Adrenal gland (tissue), 9 donors: ENCODE measurements at regions not wholly inside any gene's neighbourhood (a gene's known extent, or its start where the extent isn't known, plus 50 kb on each side); places are given as distances from the start of the nearest gene placed in this dataset.
A peak's percentile ranks its signal among the peaks of the same experiment; 100 is the strongest.

ENCODE experiments used
- DNase-seq, 7 donors: peaks; one replicate each; pipeline ENCODE4 v3.0.0-alpha.2; 2019 to 2020
- H3K27ac ChIP-seq, 5 donors: fragments of 200-600 bp; sonication (generic) in 4 of 5; 1 replicate in 3 of 5; 2 replicates in 2 of 5; pipeline versions ENCODE4 v1.5.1 to v1.8.0; 2016 to 2020; ENCODE audit warnings: mild to moderate bottlenecking in 1 of 5
- H3K27me3 ChIP-seq: fragments of 200-600 bp; 2 replicates; pipeline ENCODE4 v1.8.0; 2021
- H3K36me3 ChIP-seq, 2 donors: fragments of 200-600 bp; replicated peaks in 1 of 2; 1 replicate in 1 of 2; 2 replicates in 1 of 2; pipeline versions ENCODE4 v1.5.1 to v1.8.0; 2018 to 2022
- H3K4me1 ChIP-seq, 2 donors: fragments of 200-600 bp; replicated peaks in 1 of 2; 1 replicate in 1 of 2; 2 replicates in 1 of 2; pipeline versions ENCODE4 v1.5.1 to v1.8.0; 2018 to 2021
- H3K4me3 ChIP-seq, 4 donors: fragments of 200-600 bp; sonication (generic) in 3 of 4; one replicate each; pipeline ENCODE4 v1.5.1; 2016 to 2018
- H3K9me3 ChIP-seq, 3 donors: fragments of 200-600 bp; sonication (generic) in 1 of 3; replicated peaks in 1 of 3; 1 replicate in 2 of 3; 2 replicates in 1 of 3; pipeline versions ENCODE4 v1.5.1 to v1.8.0; 2016 to 2021
- POLR2A ChIP-seq, 2 donors: fragments of 450-650 bp; IDR thresholded peaks; one replicate each; pipeline ENCODE4 v1.6.1; 2017; ENCODE audit warnings: antibody characterized with exemption in 2 of 2, mild to moderate bottlenecking in 2 of 2, moderate library complexity in 1 of 2
- WGBS, 4 donors: extraction: QIAGEN DNeasy Blood & Tissue Kit in 2 of 4; methylation state at CpG; one replicate each; pipeline versions ENCODE4 v1.1.5 to v1.1.7; 2013 to 2017; 5-methylcytosine and 5-hydroxymethylcytosine counted together
- intact Hi-C, 2 donors: fragments of 100-400 bp; cut with DNase I; formaldehyde crosslinking; loops; one replicate each; pipeline versions ENCODE4 v1.14.1 to v1.15.0; 2022 to 2023
- TF ChIP-seq, protein P1 (sequence below), 6 experiments: fragments of 450-650 bp in 4 of 6; fragments of 200-600 bp in 2 of 6; sonication (generic) in 1 of 6; IDR thresholded peaks; 1 replicate in 5 of 6; 2 replicates in 1 of 6; pipeline versions ENCODE4 v1.5.1 to v1.8.0; 2016 to 2021; ENCODE audit warnings: antibody characterized with exemption in 6 of 6, mild to moderate bottlenecking in 2 of 6, moderate library complexity in 1 of 6
- donor health status: healthy with polysubstance abuse.
- donor health status: Bipolar disorder and iron deficiency.
- donor health status: DM: yes; HTN: yes; CAD: no.
- donor health status: DM: no; HTN: no; CAD: no.
- donor health status: DM: no; HTN: no; CAD: no.

- Histone ChIP-seq H3K9me3 (no peaks in the 10 kb centered on the region), H3K27ac (no peak overlapping the region), H3K36me3 (no peaks in the 10 kb centered on the region), H3K4me3 (no peak overlapping the region), H3K4me1 (peaks cover 0 to 19% of the 10 kb centered on the region in 2 donors), H3K27me3 (peaks cover 5% of the 10 kb centered on the region)
- TF ChIP-seq, protein P1, sequence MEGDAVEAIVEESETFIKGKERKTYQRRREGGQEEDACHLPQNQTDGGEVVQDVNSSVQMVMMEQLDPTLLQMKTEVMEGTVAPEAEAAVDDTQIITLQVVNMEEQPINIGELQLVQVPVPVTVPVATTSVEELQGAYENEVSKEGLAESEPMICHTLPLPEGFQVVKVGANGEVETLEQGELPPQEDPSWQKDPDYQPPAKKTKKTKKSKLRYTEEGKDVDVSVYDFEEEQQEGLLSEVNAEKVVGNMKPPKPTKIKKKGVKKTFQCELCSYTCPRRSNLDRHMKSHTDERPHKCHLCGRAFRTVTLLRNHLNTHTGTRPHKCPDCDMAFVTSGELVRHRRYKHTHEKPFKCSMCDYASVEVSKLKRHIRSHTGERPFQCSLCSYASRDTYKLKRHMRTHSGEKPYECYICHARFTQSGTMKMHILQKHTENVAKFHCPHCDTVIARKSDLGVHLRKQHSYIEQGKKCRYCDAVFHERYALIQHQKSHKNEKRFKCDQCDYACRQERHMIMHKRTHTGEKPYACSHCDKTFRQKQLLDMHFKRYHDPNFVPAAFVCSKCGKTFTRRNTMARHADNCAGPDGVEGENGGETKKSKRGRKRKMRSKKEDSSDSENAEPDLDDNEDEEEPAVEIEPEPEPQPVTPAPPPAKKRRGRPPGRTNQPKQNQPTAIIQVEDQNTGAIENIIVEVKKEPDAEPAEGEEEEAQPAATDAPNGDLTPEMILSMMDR (IDR thresholded peaks at IDR 0.05) = no peak
- no peak for TF ChIP-seq POLR2A (IDR thresholded peaks at IDR 0.05)
- intact Hi-C loops = no loop called here
- DNase-seq = peak in 1 of 7 donors; percentile 57
- 14 to 44% (median 42%) methylated on average over 1 of the region's 1 CpG for WGBS, 4 donors
Observed at GRCh38 chr2:172288603-172289002, 138.8 kb upstream of the ITGA6 start.

DNA sequence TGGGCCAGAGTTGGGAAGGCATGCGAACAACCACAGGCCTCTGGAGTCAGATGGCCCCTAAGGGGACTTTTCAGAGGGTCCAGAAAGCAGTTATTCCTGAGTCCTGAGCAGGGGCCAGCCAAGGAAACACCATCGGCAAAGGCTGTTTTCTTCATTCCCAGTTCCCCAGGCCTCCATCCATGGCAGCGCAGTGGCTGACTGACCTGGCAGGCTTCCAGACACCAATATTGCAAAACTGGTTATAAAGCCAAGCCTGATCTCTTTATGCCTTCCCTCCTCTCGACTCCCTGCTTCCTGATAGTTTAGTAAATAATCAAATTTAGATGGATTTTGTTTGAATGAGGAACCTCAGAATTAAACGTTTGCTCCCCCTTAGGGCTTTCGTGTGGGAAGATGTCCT lies 133.4 kb upstream of the ITGA6 start:
- peak; percentile 36 to 70 (median 47) for DNase-seq
- H3K9me3 ChIP-seq = no peaks in the 10 kb centered on the region
- 46 to 58% (median 48%) methylated on average over 6 of the region's 6 CpGs for WGBS, 4 donors
- TF ChIP-seq POLR2A (IDR thresholded peaks at IDR 0.05) = no peak
- TF ChIP-seq, protein P1 (IDR thresholded peaks at IDR 0.05) = no peak
- intact Hi-C loops = no loop called here
- H3K36me3 ChIP-seq = no peaks in the 10 kb centered on the region
- H3K27me3 ChIP-seq = peaks cover 5% of the 10 kb centered on the region
- H3K4me1 ChIP-seq = peaks cover 0 to 8% of the 10 kb centered on the region in 2 donors
- H3K4me3 ChIP-seq = no peak overlapping the region
- H3K27ac ChIP-seq = no peak overlapping the region

GRCh38 chr2:172294983-172295382 lies 132.4 kb upstream of the ITGA6 start:
- Histone ChIP-seq H3K9me3 (no peaks in the 10 kb centered on the region), H3K27ac (no peak overlapping the region), H3K4me3 (no peak overlapping the region), H3K4me1 (peaks cover 0 to 8% of the 10 kb centered on the region in 2 donors), H3K36me3 (no peaks in the 10 kb centered on the region), H3K27me3 (peaks cover 5% of the 10 kb centered on the region)
- intact Hi-C loops = no loop called here
- TF ChIP-seq, protein P1 (IDR thresholded peaks at IDR 0.05) = no peak
- TF ChIP-seq POLR2A (IDR thresholded peaks at IDR 0.05) = no peak
- DNase-seq = no peak
- WGBS, 4 donors = 47 to 58% (median 56%) methylated on average over 1 of the region's 1 CpG

GRCh38 chr2:172295677-172296076 lies 131.7 kb upstream of the ITGA6 start:
- Histone ChIP-seq H3K4me1 (peaks cover 0 to 8% of the 10 kb centered on the region in 2 donors), H3K36me3 (no peaks in the 10 kb centered on the region), H3K27me3 (peaks cover 1% of the 10 kb centered on the region), H3K9me3 (no peaks in the 10 kb centered on the region), H3K27ac (no peak overlapping the region), H3K4me3 (no peak overlapping the region)
- no peak for DNase-seq
- 59 to 75% (median 68%) methylated on average over 4 of the region's 4 CpGs for WGBS, 4 donors
- intact Hi-C loops = no loop called here
- TF ChIP-seq POLR2A (IDR thresholded peaks at IDR 0.05) = no peak
- TF ChIP-seq, protein P1 (IDR thresholded peaks at IDR 0.05) = no peak
